ENCODE measurements at regions not wholly inside any gene's neighbourhood (a gene's known extent, or its start where the extent isn't known, plus 50 kb on each side); places are given as distances from the start of the nearest gene placed in this dataset.

- H3K27ac ChIP-seq (ENCODE audit: low read depth, low read length), result no peak overlapping the region
- no peak overlapping the region for H3K4me3 ChIP-seq (ENCODE audit: insufficient read depth, low read depth, low read length)
- Mint-ChIP-seq H3K27me3 (ENCODE audit: low read depth, unreplicated experiment) (peaks cover 7% of the 10 kb centered on the region), H3K36me3 (ENCODE audit: low read depth, unreplicated experiment) (no peaks in the 10 kb centered on the region), H3K9me3 (ENCODE audit: unreplicated experiment) (no peaks in the 10 kb centered on the region), H3K27ac (ENCODE audit: unreplicated experiment) (no peak overlapping the region), H3K4me1 (ENCODE audit: low read depth, unreplicated experiment) (peaks cover 2% of the 10 kb centered on the region), H3K4me3 (ENCODE audit: unreplicated experiment) (no peak overlapping the region)
- peaks cover 3% of the 10 kb centered on the region for H3K27me3 ChIP-seq (ENCODE audit: insufficient read depth, low read length)
- H2AFZ ChIP-seq (ENCODE audit: low read depth, low read length), result no peak overlapping the region
- FAIRE-seq, result no peak
- H4K20me1 ChIP-seq (ENCODE audit: insufficient read depth, low read length), result no peaks in the 10 kb centered on the region
- H3K4me2 ChIP-seq (ENCODE audit: low read length), result no peak overlapping the region
- H3K36me3 ChIP-seq (ENCODE audit: insufficient read depth, low read length), result no peaks in the 10 kb centered on the region
- no peaks in the 10 kb centered on the region for H3K9me3 ChIP-seq (ENCODE audit: insufficient read depth, low read depth, low read length)
- no peaks in the 10 kb centered on the region for H3K79me2 ChIP-seq (ENCODE audit: insufficient read depth, low read length)
- no peak for DNase-seq (ENCODE audit: low read depth)
- H3K9ac ChIP-seq (ENCODE audit: low read length), result no peak overlapping the region
- TF ChIP-seq, protein P1, sequence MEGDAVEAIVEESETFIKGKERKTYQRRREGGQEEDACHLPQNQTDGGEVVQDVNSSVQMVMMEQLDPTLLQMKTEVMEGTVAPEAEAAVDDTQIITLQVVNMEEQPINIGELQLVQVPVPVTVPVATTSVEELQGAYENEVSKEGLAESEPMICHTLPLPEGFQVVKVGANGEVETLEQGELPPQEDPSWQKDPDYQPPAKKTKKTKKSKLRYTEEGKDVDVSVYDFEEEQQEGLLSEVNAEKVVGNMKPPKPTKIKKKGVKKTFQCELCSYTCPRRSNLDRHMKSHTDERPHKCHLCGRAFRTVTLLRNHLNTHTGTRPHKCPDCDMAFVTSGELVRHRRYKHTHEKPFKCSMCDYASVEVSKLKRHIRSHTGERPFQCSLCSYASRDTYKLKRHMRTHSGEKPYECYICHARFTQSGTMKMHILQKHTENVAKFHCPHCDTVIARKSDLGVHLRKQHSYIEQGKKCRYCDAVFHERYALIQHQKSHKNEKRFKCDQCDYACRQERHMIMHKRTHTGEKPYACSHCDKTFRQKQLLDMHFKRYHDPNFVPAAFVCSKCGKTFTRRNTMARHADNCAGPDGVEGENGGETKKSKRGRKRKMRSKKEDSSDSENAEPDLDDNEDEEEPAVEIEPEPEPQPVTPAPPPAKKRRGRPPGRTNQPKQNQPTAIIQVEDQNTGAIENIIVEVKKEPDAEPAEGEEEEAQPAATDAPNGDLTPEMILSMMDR (IDR thresholded peaks at IDR 0.05; ENCODE audit: insufficient read depth, low read depth, low read length), result no peak
- no peak for TF ChIP-seq EZH2 (IDR thresholded peaks at IDR 0.05; ENCODE audit: insufficient read depth, low read length)
- no peaks in the 10 kb centered on the region for H3K4me1 ChIP-seq (ENCODE audit: insufficient read depth, low read length)
These were observed 392.5 kb upstream of the ATP11B start for GRCh38 chr3:182400838-182401237.

- peaks cover 3% of the 10 kb centered on the region for H3K27me3 ChIP-seq (ENCODE audit: insufficient read depth, low read length)
- H3K27me3 Mint-ChIP-seq (ENCODE audit: low read depth, unreplicated experiment), result peaks cover 3% of the 10 kb centered on the region
- no peak for TF ChIP-seq EZH2 (IDR thresholded peaks at IDR 0.05; ENCODE audit: insufficient read depth, low read length)
- TF ChIP-seq, protein P1 (IDR thresholded peaks at IDR 0.05; ENCODE audit: insufficient read depth, low read depth, low read length), result no peak
- H3K27ac ChIP-seq (ENCODE audit: low read depth, low read length), result no peak overlapping the region
- no peaks in the 10 kb centered on the region for H3K79me2 ChIP-seq (ENCODE audit: insufficient read depth, low read length)
- no peak overlapping the region for H2AFZ ChIP-seq (ENCODE audit: low read depth, low read length)
- H3K4me3 ChIP-seq (ENCODE audit: insufficient read depth, low read depth, low read length), result no peak overlapping the region
- FAIRE-seq, result no peak
- no peak overlapping the region for H3K4me3 Mint-ChIP-seq (ENCODE audit: unreplicated experiment)
- no peak for DNase-seq (ENCODE audit: low read depth)
- H3K9me3 Mint-ChIP-seq (ENCODE audit: unreplicated experiment), result no peaks in the 10 kb centered on the region
- H4K20me1 ChIP-seq (ENCODE audit: insufficient read depth, low read length), result no peaks in the 10 kb centered on the region
- H3K4me2 ChIP-seq (ENCODE audit: low read length), result no peak overlapping the region
- H3K36me3 ChIP-seq (ENCODE audit: insufficient read depth, low read length), result no peaks in the 10 kb centered on the region
- peaks cover 2% of the 10 kb centered on the region for H3K4me1 Mint-ChIP-seq (ENCODE audit: low read depth, unreplicated experiment)
- H3K36me3 Mint-ChIP-seq (ENCODE audit: low read depth, unreplicated experiment), result no peaks in the 10 kb centered on the region
- no peak overlapping the region for H3K27ac Mint-ChIP-seq (ENCODE audit: unreplicated experiment)
- no peaks in the 10 kb centered on the region for H3K9me3 ChIP-seq (ENCODE audit: insufficient read depth, low read depth, low read length)
- no peaks in the 10 kb centered on the region for H3K4me1 ChIP-seq (ENCODE audit: insufficient read depth, low read length)
- no peak overlapping the region for H3K9ac ChIP-seq (ENCODE audit: low read length)
These were observed 389.3 kb upstream of the ATP11B start for GRCh38 chr3:182404031-182404430.

DNA sequence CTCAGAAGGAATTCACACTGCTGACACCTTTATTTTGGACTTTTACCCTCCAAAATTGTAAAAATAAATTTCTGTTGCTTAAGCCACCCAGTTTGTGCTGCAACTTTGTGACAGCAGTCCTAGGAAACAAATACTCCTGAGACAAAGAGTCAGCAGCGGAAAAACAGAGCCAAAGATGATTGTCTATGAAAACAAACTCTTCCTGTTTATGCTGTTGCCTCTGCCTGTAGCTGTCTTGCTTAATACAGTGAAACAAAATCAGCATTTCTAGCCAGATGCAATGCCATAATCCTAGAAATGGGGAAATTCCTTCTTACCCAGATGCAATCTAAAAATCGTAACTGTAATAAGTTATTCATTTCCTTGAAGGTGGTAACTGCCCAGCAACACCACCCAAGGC lies 387.5 kb upstream of the ATP11B start:
- DNase-seq (ENCODE audit: low read depth) (no peak), FAIRE-seq (no peak)
- TF ChIP-seq, protein P1 (IDR thresholded peaks at IDR 0.05; ENCODE audit: insufficient read depth, low read depth, low read length), result no peak
- no peak for TF ChIP-seq EZH2 (IDR thresholded peaks at IDR 0.05; ENCODE audit: insufficient read depth, low read length)
- H3K4me3 Mint-ChIP-seq (ENCODE audit: unreplicated experiment), result no peak overlapping the region
- Histone ChIP-seq H3K79me2 (ENCODE audit: insufficient read depth, low read length) (no peaks in the 10 kb centered on the region), H3K27me3 (ENCODE audit: insufficient read depth, low read length) (peaks cover 3% of the 10 kb centered on the region), H3K27ac (ENCODE audit: low read depth, low read length) (no peak overlapping the region), H3K36me3 (ENCODE audit: insufficient read depth, low read length) (no peaks in the 10 kb centered on the region), H3K9ac (ENCODE audit: low read length) (no peak overlapping the region), H3K4me2 (ENCODE audit: low read length) (no peak overlapping the region), H2AFZ (ENCODE audit: low read depth, low read length) (no peak overlapping the region), H4K20me1 (ENCODE audit: insufficient read depth, low read length) (no peaks in the 10 kb centered on the region), H3K9me3 (ENCODE audit: insufficient read depth, low read depth, low read length) (no peaks in the 10 kb centered on the region), H3K4me1 (ENCODE audit: insufficient read depth, low read length) (no peaks in the 10 kb centered on the region), H3K4me3 (ENCODE audit: insufficient read depth, low read depth, low read length) (no peak overlapping the region)
- H3K27me3 Mint-ChIP-seq (ENCODE audit: low read depth, unreplicated experiment), result no peaks in the 10 kb centered on the region
- no peaks in the 10 kb centered on the region for H3K9me3 Mint-ChIP-seq (ENCODE audit: unreplicated experiment)
- H3K4me1 Mint-ChIP-seq (ENCODE audit: low read depth, unreplicated experiment), result no peaks in the 10 kb centered on the region
- H3K27ac Mint-ChIP-seq (ENCODE audit: unreplicated experiment), result no peak overlapping the region
- no peaks in the 10 kb centered on the region for H3K36me3 Mint-ChIP-seq (ENCODE audit: low read depth, unreplicated experiment)

Data from astrocyte (in vitro differentiated cells and primary cell).